Rectal smooth muscle tissue (tissue), 1 donor: ENCODE measurements at regions not wholly inside any gene's neighbourhood (a gene's known extent, or its start where the extent isn't known, plus 50 kb on each side); places are given as distances from the start of the nearest gene placed in this dataset.

ENCODE experiments used
- H3K27ac ChIP-seq: one replicate; pipeline ENCODE4 v1.7.0; 2013; ENCODE audit warnings: low read depth, low read length, inconsistent platforms
- H3K27me3 ChIP-seq: one replicate; pipeline ENCODE4 v1.7.0; 2013; ENCODE audit warnings: low read length; ENCODE audit not compliant: control insufficient read depth, insufficient read depth
- H3K36me3 ChIP-seq: one replicate; pipeline ENCODE4 v1.7.0; 2013; ENCODE audit warnings: low read length; ENCODE audit not compliant: control insufficient read depth, insufficient read depth
- H3K4me1 ChIP-seq: one replicate; pipeline ENCODE4 v1.7.0; 2013; ENCODE audit warnings: low read length; ENCODE audit not compliant: control insufficient read depth, insufficient read depth
- H3K4me3 ChIP-seq: one replicate; pipeline ENCODE4 v1.7.0; 2013; ENCODE audit warnings: low read length
- H3K9ac ChIP-seq: one replicate; pipeline ENCODE4 v1.7.0; 2013; ENCODE audit warnings: low read length

GRCh38 chr5:92930057-92930456 is 651.0 kb downstream of the NR2F1-AS1 start:
- Histone ChIP-seq H3K27ac (no peak overlapping the region), H3K4me3 (no peak overlapping the region), H3K4me1 (no peaks in the 10 kb centered on the region), H3K36me3 (no peaks in the 10 kb centered on the region), H3K27me3 (no peaks in the 10 kb centered on the region), H3K9ac (no peak overlapping the region)

- Histone ChIP-seq H3K36me3 (no peaks in the 10 kb centered on the region), H3K27ac (no peak overlapping the region), H3K4me1 (no peaks in the 10 kb centered on the region), H3K4me3 (no peak overlapping the region), H3K9ac (no peak overlapping the region), H3K27me3 (no peaks in the 10 kb centered on the region)
Measured at GRCh38 chr5:92927291-92927778, 653.7 kb downstream of the NR2F1-AS1 start.

GRCh38 chr5:92923885-92924284 is 657.1 kb downstream of the NR2F1-AS1 start:
- Histone ChIP-seq H3K9ac (no peak overlapping the region), H3K4me1 (no peaks in the 10 kb centered on the region), H3K27me3 (no peaks in the 10 kb centered on the region), H3K36me3 (no peaks in the 10 kb centered on the region), H3K4me3 (no peak overlapping the region), H3K27ac (no peak overlapping the region)

GRCh38 chr5:92922231-92922967 is 658.6 kb downstream of the NR2F1-AS1 start:
- Histone ChIP-seq H3K36me3 (no peaks in the 10 kb centered on the region), H3K27me3 (no peaks in the 10 kb centered on the region), H3K9ac (no peak overlapping the region), H3K4me1 (no peaks in the 10 kb centered on the region), H3K4me3 (no peak overlapping the region), H3K27ac (no peak overlapping the region)

GRCh38 chr5:92917044-92917443 is 664.0 kb downstream of the NR2F1-AS1 start:
- H3K4me3 ChIP-seq = no peak overlapping the region
- H3K36me3 ChIP-seq = no peaks in the 10 kb centered on the region
- H3K27me3 ChIP-seq = no peaks in the 10 kb centered on the region
- no peak overlapping the region for H3K9ac ChIP-seq
- H3K4me1 ChIP-seq = no peaks in the 10 kb centered on the region
- H3K27ac ChIP-seq = no peak overlapping the region

GRCh38 chr5:92916036-92916435 is 665.0 kb downstream of the NR2F1-AS1 start:
- Histone ChIP-seq H3K4me1 (no peaks in the 10 kb centered on the region), H3K36me3 (no peaks in the 10 kb centered on the region), H3K27me3 (no peaks in the 10 kb centered on the region), H3K9ac (no peak overlapping the region), H3K27ac (no peak overlapping the region), H3K4me3 (no peak overlapping the region)

- H3K36me3 ChIP-seq = no peaks in the 10 kb centered on the region
- H3K27ac ChIP-seq = no peak overlapping the region
- no peak overlapping the region for H3K4me3 ChIP-seq
- no peaks in the 10 kb centered on the region for H3K27me3 ChIP-seq
- H3K9ac ChIP-seq = no peak overlapping the region
- H3K4me1 ChIP-seq = no peaks in the 10 kb centered on the region
Measured at GRCh38 chr5:92912283-92912682, 668.7 kb downstream of the NR2F1-AS1 start.

GRCh38 chr5:92911851-92912250 is 669.2 kb downstream of the NR2F1-AS1 start:
- Histone ChIP-seq H3K4me1 (no peaks in the 10 kb centered on the region), H3K27me3 (no peaks in the 10 kb centered on the region), H3K9ac (no peak overlapping the region), H3K4me3 (no peak overlapping the region), H3K36me3 (no peaks in the 10 kb centered on the region), H3K27ac (no peak overlapping the region)

GRCh38 chr5:92911293-92911692 is 669.7 kb downstream of the NR2F1-AS1 start:
- Histone ChIP-seq H3K27ac (no peak overlapping the region), H3K9ac (no peak overlapping the region), H3K4me3 (no peak overlapping the region), H3K4me1 (no peaks in the 10 kb centered on the region), H3K27me3 (no peaks in the 10 kb centered on the region), H3K36me3 (no peaks in the 10 kb centered on the region)

GRCh38 chr5:92909602-92909962 is 671.4 kb downstream of the NR2F1-AS1 start:
- H3K27me3 ChIP-seq = no peaks in the 10 kb centered on the region
- H3K27ac ChIP-seq = no peak overlapping the region
- no peaks in the 10 kb centered on the region for H3K36me3 ChIP-seq
- no peaks in the 10 kb centered on the region for H3K4me1 ChIP-seq
- H3K4me3 ChIP-seq = no peak overlapping the region
- no peak overlapping the region for H3K9ac ChIP-seq

GRCh38 chr5:92908952-92909601 is 671.9 kb downstream of the NR2F1-AS1 start:
- no peaks in the 10 kb centered on the region for H3K36me3 ChIP-seq
- H3K9ac ChIP-seq = no peak overlapping the region
- H3K27me3 ChIP-seq = no peaks in the 10 kb centered on the region
- no peak overlapping the region for H3K27ac ChIP-seq
- H3K4me1 ChIP-seq = no peaks in the 10 kb centered on the region
- H3K4me3 ChIP-seq = no peak overlapping the region

- Histone ChIP-seq H3K9ac (no peak overlapping the region), H3K27ac (no peak overlapping the region), H3K36me3 (no peaks in the 10 kb centered on the region), H3K27me3 (no peaks in the 10 kb centered on the region), H3K4me3 (no peak overlapping the region), H3K4me1 (no peaks in the 10 kb centered on the region)
Measured at GRCh38 chr5:92907938-92908606, 672.9 kb downstream of the NR2F1-AS1 start.
